Vagina (tissue), 2 donors: ENCODE measurements at regions not wholly inside any gene's neighbourhood (a gene's known extent, or its start where the extent isn't known, plus 50 kb on each side); places are given as distances from the start of the nearest gene placed in this dataset.

Experiments used
- DNase-seq, 2 donors: peaks; one replicate each; pipeline ENCODE4 v3.0.0-alpha.2; 2017; ENCODE audit errors: extremely low spot score in 2 of 2
- H3K27ac ChIP-seq: fragments of 200-600 bp; sonication (generic); one replicate; pipeline ENCODE4 v1.5.1; 2019
- H3K27me3 ChIP-seq: fragments of 200-600 bp; sonication (generic); one replicate; pipeline ENCODE4 v1.5.1; 2019
- H3K36me3 ChIP-seq, 2 donors: fragments of 200-600 bp; sonication (generic); one replicate each; pipeline ENCODE4 v1.5.1; 2017 to 2019
- H3K4me1 ChIP-seq: fragments of 200-600 bp; sonication (generic); one replicate; pipeline ENCODE4 v1.5.1; 2019
- H3K4me3 ChIP-seq, 2 donors: fragments of 200-600 bp; sonication (generic); 1 replicate in 1 of 2; 2 replicates in 1 of 2; pipeline ENCODE4 v1.5.1; 2016 to 2019
- H3K9me3 ChIP-seq: fragments of 200-600 bp; sonication (generic); one replicate; pipeline ENCODE4 v1.5.1; 2019
- CTCF ChIP-seq, 3 experiments: fragments of 450-650 bp in 2 of 3; fragments of 200-600 bp in 1 of 3; sonication (generic) in 1 of 3; IDR thresholded peaks; one replicate each; pipeline ENCODE4 v1.5.1; 2017 to 2019; ENCODE audit warnings: antibody characterized with exemption in 3 of 3, mild to moderate bottlenecking in 2 of 3, moderate library complexity in 2 of 3
- POLR2A ChIP-seq, 2 donors: fragments of 450-650 bp; IDR thresholded peaks; one replicate each; pipeline ENCODE4 v1.6.1; 2017; ENCODE audit warnings: antibody characterized with exemption in 2 of 2, mild to moderate bottlenecking in 2 of 2, moderate library complexity in 2 of 2
- POLR2AphosphoS5 ChIP-seq, 2 donors: sonication (generic); formaldehyde crosslinking; IDR thresholded peaks; one replicate each; pipeline ENCODE4 v1.9.0; 2017; ENCODE audit warnings: antibody characterized with exemption in 2 of 2, mild to moderate bottlenecking in 2 of 2, low read depth in 1 of 2; ENCODE audit not compliant: insufficient read depth in 1 of 2
- intact Hi-C: fragments of 100-400 bp; cut with DNase I; formaldehyde crosslinking; loops from one replicate; pipeline ENCODE4 v1.15.1; 2023

- intact Hi-C loops = no loop called here
- Histone ChIP-seq H3K4me1 (no peaks in the 10 kb centered on the region), H3K27ac (no peak overlapping the region), H3K4me3 (no peak overlapping the region), H3K9me3 (no peaks in the 10 kb centered on the region), H3K36me3 (no peaks in the 10 kb centered on the region), H3K27me3 (no peaks in the 10 kb centered on the region)
- no peak for DNase-seq
- no peak for TF ChIP-seq POLR2A (IDR thresholded peaks at IDR 0.05)
- no peak for TF ChIP-seq POLR2AphosphoS5 (IDR thresholded peaks at IDR 0.05; ENCODE audit: insufficient read depth in 1 of 2, low read depth in 1 of 2)
- TF ChIP-seq CTCF (IDR thresholded peaks at IDR 0.05) = no peak
Observed at GRCh38 chr14:98976271-98976670, 295.7 kb downstream of the BCL11B start.

DNA sequence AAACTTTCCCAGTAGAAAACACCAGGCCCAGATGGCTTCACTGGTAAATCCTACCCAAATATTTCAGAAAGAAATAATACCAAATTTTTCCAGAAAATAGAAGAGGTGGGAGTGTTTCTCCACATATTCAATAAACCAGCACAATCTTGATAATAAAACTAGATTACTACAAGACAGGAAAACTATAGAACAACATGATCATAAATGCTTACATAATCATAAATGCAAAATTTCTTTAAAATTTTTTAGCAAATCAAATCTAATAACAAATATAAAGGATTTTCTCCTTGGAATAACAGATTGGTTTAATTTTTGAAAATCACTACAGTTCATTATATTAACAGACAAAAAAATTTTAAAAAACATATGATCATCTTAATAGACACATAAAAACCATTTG lies 294.5 kb downstream of the BCL11B start:
- Histone ChIP-seq H3K27me3 (no peaks in the 10 kb centered on the region), H3K4me1 (no peaks in the 10 kb centered on the region), H3K27ac (no peak overlapping the region), H3K9me3 (no peaks in the 10 kb centered on the region), H3K36me3 (no peaks in the 10 kb centered on the region), H3K4me3 (no peak overlapping the region)
- no peak for DNase-seq
- intact Hi-C loops = no loop called here
- TF ChIP-seq POLR2AphosphoS5 (IDR thresholded peaks at IDR 0.05; ENCODE audit: insufficient read depth in 1 of 2, low read depth in 1 of 2) (no peak), POLR2A (IDR thresholded peaks at IDR 0.05) (no peak), CTCF (IDR thresholded peaks at IDR 0.05) (no peak)

DNA sequence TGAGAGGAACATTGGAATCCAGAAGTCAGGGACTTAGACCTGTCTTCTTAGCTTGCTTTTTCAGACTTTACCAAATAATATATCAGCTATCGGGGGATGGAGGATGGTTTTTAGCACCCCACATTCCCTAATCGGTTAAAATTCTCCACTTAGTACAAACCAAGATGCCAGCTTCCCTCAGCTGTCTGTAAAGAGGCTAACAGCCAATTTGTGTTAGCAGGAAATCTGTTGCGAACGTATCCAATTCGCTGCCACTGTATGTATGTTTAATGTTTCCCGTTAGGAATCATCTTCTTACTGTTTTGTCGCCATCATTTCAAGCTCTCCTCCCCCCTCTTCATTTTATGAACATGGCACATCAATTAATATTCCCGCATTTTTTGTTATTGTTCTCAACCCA lies 289.0 kb downstream of the BCL11B start:
- no peak for DNase-seq
- Histone ChIP-seq H3K36me3 (no peaks in the 10 kb centered on the region), H3K27ac (no peak overlapping the region), H3K27me3 (no peaks in the 10 kb centered on the region), H3K4me1 (no peaks in the 10 kb centered on the region), H3K4me3 (no peak overlapping the region), H3K9me3 (no peaks in the 10 kb centered on the region)
- intact Hi-C loops = no loop called here
- no peak for TF ChIP-seq POLR2AphosphoS5 (IDR thresholded peaks at IDR 0.05; ENCODE audit: insufficient read depth in 1 of 2, low read depth in 1 of 2)
- TF ChIP-seq POLR2A (IDR thresholded peaks at IDR 0.05) = no peak
- TF ChIP-seq CTCF (IDR thresholded peaks at IDR 0.05) = no peak

DNA sequence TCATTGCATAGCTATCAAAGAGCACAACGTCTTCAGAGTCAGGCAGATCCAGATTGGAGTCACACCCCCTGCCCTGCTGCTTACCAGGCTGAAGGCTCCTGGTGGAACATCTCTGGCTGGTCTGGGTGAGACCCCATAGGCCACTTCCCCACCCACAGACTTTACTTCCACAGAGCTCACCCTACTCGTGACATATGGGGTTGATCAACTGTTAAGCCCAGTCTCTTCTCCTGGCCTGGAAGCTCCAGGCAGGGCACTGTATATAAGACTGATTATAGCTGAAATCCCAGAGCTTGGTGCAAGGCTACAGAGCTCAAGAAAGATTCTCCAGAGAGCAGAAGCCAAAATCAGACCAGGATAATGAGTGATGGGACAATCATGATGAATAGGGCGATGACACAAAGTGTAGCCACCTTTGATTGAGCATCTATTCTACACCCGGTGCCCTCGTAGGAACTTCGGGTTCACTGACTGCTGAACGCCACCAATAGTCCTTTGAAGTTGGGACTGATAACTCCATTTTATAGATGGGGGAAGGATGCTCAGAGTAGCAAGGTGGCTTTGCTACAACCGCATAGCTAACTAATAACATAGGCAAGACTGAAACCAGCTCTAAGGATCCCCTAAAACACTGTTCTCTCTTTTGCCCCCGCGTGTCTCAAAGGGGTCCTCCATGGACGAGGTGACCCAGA lies 287.8 kb downstream of the BCL11B start:
- intact Hi-C loops = no loop called here
- Histone ChIP-seq H3K36me3 (no peaks in the 10 kb centered on the region), H3K4me1 (no peaks in the 10 kb centered on the region), H3K4me3 (no peak overlapping the region), H3K9me3 (no peaks in the 10 kb centered on the region), H3K27me3 (no peaks in the 10 kb centered on the region), H3K27ac (no peak overlapping the region)
- TF ChIP-seq POLR2A (IDR thresholded peaks at IDR 0.05) (no peak), CTCF (IDR thresholded peaks at IDR 0.05) (no peak), POLR2AphosphoS5 (IDR thresholded peaks at IDR 0.05; ENCODE audit: insufficient read depth in 1 of 2, low read depth in 1 of 2) (no peak)
- DNase-seq = no peak

- H3K27me3 ChIP-seq = no peaks in the 10 kb centered on the region
- no peak overlapping the region for H3K27ac ChIP-seq
- no peaks in the 10 kb centered on the region for H3K9me3 ChIP-seq
- intact Hi-C loops = no loop called here
- TF ChIP-seq POLR2A (IDR thresholded peaks at IDR 0.05) (no peak), POLR2AphosphoS5 (IDR thresholded peaks at IDR 0.05; ENCODE audit: insufficient read depth in 1 of 2, low read depth in 1 of 2) (peak in 1 of 2 donors; percentile 22)
- no peaks in the 10 kb centered on the region for H3K4me1 ChIP-seq
- DNase-seq = no peak
- H3K36me3 ChIP-seq = no peaks in the 10 kb centered on the region
- H3K4me3 ChIP-seq = no peak overlapping the region
Observed at GRCh38 chr14:98984719-98985041, 287.3 kb downstream of the BCL11B start.
